ENCODE measurements at regions not wholly inside any gene's neighbourhood (a gene's known extent, or its start where the extent isn't known, plus 50 kb on each side); places are given as distances from the start of the nearest gene placed in this dataset.

GRCh38 chr4:10816571-10816970 is 132.0 kb upstream of the CLNK start:
- H3K4me3 ChIP-seq = no peak overlapping the region
- TF ChIP-seq POLR2A (IDR thresholded peaks at IDR 0.05) (no peak), POLR2AphosphoS5 (IDR thresholded peaks at IDR 0.05) (no peak), EP300 (IDR thresholded peaks at IDR 0.05; ENCODE audit: low read depth) (no peak), CTCF (IDR thresholded peaks at IDR 0.05) (no peak)
- no peaks in the 10 kb centered on the region for H3K4me1 ChIP-seq
- in situ Hi-C loops (cut with MboI; ENCODE audit: low pct_ligation_motif_present in 1 of 4, low pct_unique_long_range_greater_than_20kb in 1 of 4, low sequenced_read_pairs in 3 of 4) = no loop called here
- no peak overlapping the region for H3K27ac ChIP-seq
- WGBS, 2 donors (ENCODE audit: low coverage in 1 of 2) = 90 to 96% methylated on average over 5 to 8 of the region's 8 CpGs
- no peaks in the 10 kb centered on the region for H3K9me3 ChIP-seq
- intact Hi-C loops (cut with DNase I; ENCODE audit: low total_unique reads) = no loop called here
- no peaks in the 10 kb centered on the region for H3K27me3 ChIP-seq
- H3K36me3 ChIP-seq = no peaks in the 10 kb centered on the region
- DNase-seq = no peak

- Histone ChIP-seq H3K9me3 (no peaks in the 10 kb centered on the region), H3K27ac (no peak overlapping the region), H3K36me3 (no peaks in the 10 kb centered on the region), H3K27me3 (no peaks in the 10 kb centered on the region), H3K4me1 (no peaks in the 10 kb centered on the region), H3K4me3 (no peak overlapping the region)
- in situ Hi-C loops (cut with MboI; ENCODE audit: low pct_ligation_motif_present in 1 of 4, low pct_unique_long_range_greater_than_20kb in 1 of 4, low sequenced_read_pairs in 3 of 4) = no loop called here
- intact Hi-C loops (cut with DNase I; ENCODE audit: low total_unique reads) = no loop called here
- no peak for DNase-seq
- TF ChIP-seq EP300 (IDR thresholded peaks at IDR 0.05; ENCODE audit: low read depth) = no peak
- no peak for TF ChIP-seq POLR2A (IDR thresholded peaks at IDR 0.05)
- TF ChIP-seq POLR2AphosphoS5 (IDR thresholded peaks at IDR 0.05) = no peak
- no peak for TF ChIP-seq CTCF (IDR thresholded peaks at IDR 0.05)
- WGBS, 2 donors (ENCODE audit: low coverage in 1 of 2) = 56 to 67% methylated on average over 4 of the region's 4 CpGs
Measured at GRCh38 chr4:10811991-10812390, 127.4 kb upstream of the CLNK start.

- intact Hi-C loops (cut with DNase I; ENCODE audit: low total_unique reads) = no loop called here
Measured at GRCh38 chr4:10810411-10810810, 125.8 kb upstream of the CLNK start.

GRCh38 chr4:10809905-10810304 is 125.3 kb upstream of the CLNK start:
- intact Hi-C loops (cut with DNase I; ENCODE audit: low total_unique reads) (no loop called here), in situ Hi-C loops (cut with MboI; ENCODE audit: low pct_ligation_motif_present in 1 of 4, low pct_unique_long_range_greater_than_20kb in 1 of 4, low sequenced_read_pairs in 3 of 4) (no loop called here)
- Histone ChIP-seq H3K9me3 (no peaks in the 10 kb centered on the region), H3K27me3 (no peaks in the 10 kb centered on the region), H3K36me3 (no peaks in the 10 kb centered on the region), H3K4me1 (no peaks in the 10 kb centered on the region), H3K4me3 (no peak overlapping the region), H3K27ac (no peak overlapping the region)
- TF ChIP-seq POLR2A (IDR thresholded peaks at IDR 0.05) (no peak), POLR2AphosphoS5 (IDR thresholded peaks at IDR 0.05) (no peak), EP300 (IDR thresholded peaks at IDR 0.05; ENCODE audit: low read depth) (no peak)
- DNase-seq = no peak
- 72 to 80% methylated on average over 3 of the region's 3 CpGs for WGBS, 2 donors (ENCODE audit: low coverage in 1 of 2)

More at GRCh38 chr4:10810411-10810810, 125.8 kb upstream of the CLNK start:
- no peaks in the 10 kb centered on the region for H3K9me3 ChIP-seq
- in situ Hi-C loops (cut with MboI; ENCODE audit: low pct_ligation_motif_present in 1 of 4, low pct_unique_long_range_greater_than_20kb in 1 of 4, low sequenced_read_pairs in 3 of 4) = no loop called here
- H3K27ac ChIP-seq = no peak overlapping the region
- WGBS, 2 donors (ENCODE audit: low coverage in 1 of 2) = 89 to 92% methylated on average over 2 to 7 of the region's 7 CpGs
- no peaks in the 10 kb centered on the region for H3K36me3 ChIP-seq
- no peak for DNase-seq
- no peak overlapping the region for H3K4me3 ChIP-seq
- H3K27me3 ChIP-seq = no peaks in the 10 kb centered on the region
- no peaks in the 10 kb centered on the region for H3K4me1 ChIP-seq
- TF ChIP-seq POLR2AphosphoS5 (IDR thresholded peaks at IDR 0.05) = no peak
- no peak for TF ChIP-seq POLR2A (IDR thresholded peaks at IDR 0.05)
- TF ChIP-seq EP300 (IDR thresholded peaks at IDR 0.05; ENCODE audit: low read depth) = no peak
- no peak for TF ChIP-seq CTCF (IDR thresholded peaks at IDR 0.05)

- Histone ChIP-seq H3K27ac (no peak overlapping the region), H3K27me3 (no peaks in the 10 kb centered on the region), H3K4me3 (no peak overlapping the region), H3K9me3 (no peaks in the 10 kb centered on the region), H3K36me3 (no peaks in the 10 kb centered on the region), H3K4me1 (peaks cover 0 to 8% (median 1%) of the 10 kb centered on the region in 4 donors)
- intact Hi-C loops (cut with DNase I; ENCODE audit: low total_unique reads) (no loop called here), in situ Hi-C loops (cut with MboI; ENCODE audit: low pct_ligation_motif_present in 1 of 4, low pct_unique_long_range_greater_than_20kb in 1 of 4, low sequenced_read_pairs in 3 of 4) (no loop called here)
- DNase-seq = no peak
- no peak for TF ChIP-seq POLR2A (IDR thresholded peaks at IDR 0.05)
- TF ChIP-seq EP300 (IDR thresholded peaks at IDR 0.05; ENCODE audit: low read depth) = no peak
- no peak for TF ChIP-seq CTCF (IDR thresholded peaks at IDR 0.05)
Measured at GRCh38 chr4:10808591-10808990, 124.0 kb upstream of the CLNK start.
